ENCODE measurements at regions not wholly inside any gene's neighbourhood (a gene's known extent, or its start where the extent isn't known, plus 50 kb on each side); places are given as distances from the start of the nearest gene placed in this dataset.
"Not testable (repeated sequence)": the region's sequence is repeated elsewhere in the genome, so short reads cannot be mapped to it uniquely, and the experiment has no call there.

- not testable (repeated sequence) for DNase-seq
These were observed 446.6 kb upstream of the PDE3A start for GRCh38 chr12:19921716-19922115.

- no peak for DNase-seq
These were observed 445.6 kb upstream of the PDE3A start for GRCh38 chr12:19922717-19923116.

DNA sequence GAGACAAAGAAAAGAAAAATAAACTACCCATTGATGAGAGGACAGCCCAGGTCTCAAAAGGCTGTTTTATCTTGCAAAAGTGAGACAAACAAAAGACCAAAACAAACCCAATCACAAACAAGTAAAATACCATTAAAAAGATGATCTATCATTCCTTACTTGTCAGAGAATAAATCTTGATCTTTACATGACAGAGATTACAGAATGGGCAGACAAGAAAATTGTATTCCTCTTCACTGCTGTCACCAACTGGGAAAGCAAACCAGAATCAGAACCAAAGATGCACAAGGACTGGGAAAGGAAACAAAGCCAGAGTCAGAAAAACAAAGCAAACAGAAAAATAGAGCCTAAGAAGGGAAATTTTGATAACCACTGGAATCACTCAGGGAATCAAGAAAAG is 444.0 kb upstream of the PDE3A start:
- no peak for DNase-seq

DNA sequence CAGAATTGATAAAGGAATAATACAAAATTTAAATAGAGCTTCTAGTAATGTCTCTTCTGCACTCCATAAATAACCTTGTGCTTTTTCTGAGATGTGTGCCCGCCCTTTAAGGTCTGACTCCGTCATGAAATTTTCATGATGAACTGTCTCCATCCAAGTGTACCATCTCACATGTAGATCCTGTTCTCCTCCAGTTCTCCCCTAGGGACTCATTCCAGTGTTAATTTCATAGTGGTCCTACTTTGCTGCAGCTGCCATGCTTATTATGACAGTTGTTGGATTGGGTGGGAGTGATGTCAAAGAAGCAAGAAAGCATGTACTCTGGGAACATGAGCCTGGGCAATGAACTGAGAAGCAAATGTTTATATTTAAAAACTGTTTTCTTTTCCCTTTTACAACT is 442.5 kb upstream of the PDE3A start:
- no peak for DNase-seq

GRCh38 chr12:19926266-19926665 is 442.1 kb upstream of the PDE3A start:
- DNase-seq, result no peak

DNA sequence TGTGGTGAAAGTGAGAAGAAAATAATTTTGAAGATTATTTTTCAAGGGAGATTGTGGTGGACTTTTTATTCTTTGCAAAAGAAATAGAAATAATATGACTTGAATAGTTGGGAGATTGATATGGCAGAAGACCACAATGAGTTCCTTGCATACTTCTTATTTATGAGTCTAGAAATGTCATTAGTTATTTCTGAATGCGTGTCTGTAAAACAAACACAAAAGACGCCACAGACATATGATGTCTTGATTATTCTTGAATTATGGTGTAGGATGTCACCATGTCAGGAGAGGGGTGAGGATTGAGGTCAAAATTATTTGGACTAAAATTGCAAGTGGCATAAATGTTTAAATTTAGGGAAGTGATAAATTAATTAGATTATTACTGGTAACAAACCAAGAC is 440.7 kb upstream of the PDE3A start:
- DNase-seq, result no peak

- DNase-seq, result no peak
These were observed 435.9 kb upstream of the PDE3A start for GRCh38 chr12:19932413-19932812.

- DNase-seq, result no peak
These were observed 434.4 kb upstream of the PDE3A start for GRCh38 chr12:19933924-19934323.

DNA sequence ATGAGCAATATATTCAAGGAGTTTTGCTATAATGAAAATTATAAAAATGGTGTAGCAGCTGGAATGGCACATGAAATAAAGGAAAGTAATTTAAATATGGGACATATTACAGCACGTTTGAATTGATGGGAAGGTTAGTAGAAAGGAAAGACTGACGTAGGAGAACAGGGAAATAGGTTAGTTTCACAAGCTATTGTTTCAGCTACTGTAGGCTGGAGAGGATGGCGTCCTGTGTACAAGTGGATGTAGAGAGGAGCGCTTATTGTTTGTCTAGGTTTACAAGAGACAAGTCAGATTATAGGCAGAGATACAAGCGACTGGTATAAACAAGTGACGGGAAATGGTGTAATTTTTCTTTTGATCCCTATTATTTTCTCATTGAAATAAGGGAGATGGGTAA is 431.2 kb upstream of the PDE3A start:
- DNase-seq, result no peak

- DNase-seq, result no peak
These were observed 430.3 kb upstream of the PDE3A start for GRCh38 chr12:19938031-19938430.

GRCh38 chr12:19938491-19938890 is 429.8 kb upstream of the PDE3A start:
- no peak for DNase-seq

DNA sequence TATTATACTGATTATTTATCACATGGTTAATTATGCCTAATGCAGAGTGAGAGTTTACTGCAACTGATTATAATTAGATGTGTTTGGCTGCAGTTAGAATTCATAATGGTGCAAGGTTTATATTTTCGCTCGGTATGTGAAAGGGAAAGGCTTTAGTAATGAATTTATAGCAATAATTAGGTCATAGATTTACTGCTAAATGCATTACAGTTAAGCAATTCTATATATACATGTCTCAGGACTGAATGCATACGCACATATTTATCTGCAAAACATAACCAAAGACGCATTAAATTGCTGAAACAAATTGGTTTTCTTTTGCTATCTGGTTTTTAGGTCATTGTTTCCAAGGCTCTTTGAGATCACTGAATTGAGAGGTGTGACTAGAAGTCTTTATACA is 428.1 kb upstream of the PDE3A start:
- DNase-seq, result no peak

- DNase-seq, result no peak
These were observed 427.2 kb upstream of the PDE3A start for GRCh38 chr12:19941096-19941495.

DNA sequence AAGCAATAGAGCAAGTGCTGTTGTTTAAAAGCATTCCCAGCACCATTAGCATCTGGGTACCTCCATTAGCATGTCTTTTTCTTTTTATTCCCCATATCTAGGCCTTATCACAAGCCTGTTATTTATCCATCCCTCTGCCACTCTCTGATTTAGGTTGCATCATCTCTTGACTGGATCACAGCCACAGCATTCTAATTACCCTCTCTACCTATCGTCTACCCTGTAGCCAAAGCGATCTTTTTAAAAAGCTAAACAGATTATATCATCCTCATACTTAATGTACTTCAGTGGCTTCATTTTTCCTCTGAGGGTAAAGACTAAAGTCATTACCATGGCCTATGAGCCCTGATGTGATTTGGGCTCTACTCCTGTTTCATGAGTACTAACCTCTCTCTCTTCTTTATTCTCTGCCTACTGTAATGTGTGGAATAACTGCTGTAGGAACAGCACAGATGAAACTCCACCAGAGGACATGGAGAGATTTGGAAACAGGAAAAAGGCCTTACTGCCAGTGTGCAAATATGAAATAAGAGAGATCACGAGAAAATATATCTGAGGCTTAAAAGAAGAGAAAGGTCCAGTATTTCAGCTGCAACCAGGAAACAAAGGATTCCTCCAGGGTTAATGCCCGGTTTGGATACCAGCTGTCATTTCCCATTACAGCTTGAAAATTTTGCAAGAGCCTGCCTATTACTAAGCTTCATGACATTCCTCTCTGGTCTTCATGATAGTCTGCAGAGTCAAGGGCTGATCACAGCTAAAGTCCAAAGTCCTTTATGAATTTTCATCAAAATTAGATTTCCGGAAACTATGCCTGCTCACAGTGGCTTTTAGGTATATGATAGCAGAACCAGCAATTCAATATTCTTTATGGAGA is 422.5 kb upstream of the PDE3A start:
- DNase-seq, result no peak

- no peak for DNase-seq
These were observed 421.8 kb upstream of the PDE3A start for GRCh38 chr12:19946550-19946949.

GRCh38 chr12:19947344-19947743 is 421.0 kb upstream of the PDE3A start:
- no peak for DNase-seq

GRCh38 chr12:19951664-19952063 is 416.7 kb upstream of the PDE3A start:
- no peak for DNase-seq

GRCh38 chr12:19953734-19954133 is 414.6 kb upstream of the PDE3A start:
- DNase-seq, result no peak

DNA sequence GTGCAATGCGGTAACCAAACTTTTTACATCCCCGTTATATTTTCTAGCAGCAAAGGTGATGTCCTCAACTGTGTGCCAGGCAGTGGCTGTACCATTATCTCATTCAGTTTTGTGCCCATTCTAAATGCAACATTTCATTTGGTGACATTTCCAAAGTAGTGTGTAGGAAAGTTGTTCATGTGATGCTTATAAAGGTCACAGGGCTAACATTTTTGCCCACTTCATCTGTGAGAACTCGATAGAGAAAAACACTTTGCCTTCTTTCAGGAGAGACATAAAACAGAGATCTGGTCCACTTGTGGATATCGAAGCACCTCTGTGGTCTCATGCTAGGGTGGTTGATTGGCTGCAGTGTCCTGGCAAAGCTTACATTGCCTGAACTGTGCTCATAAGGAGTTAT is 414.2 kb upstream of the PDE3A start:
- DNase-seq, result no peak

- DNase-seq, result no peak
These were observed 410.8 kb upstream of the PDE3A start for GRCh38 chr12:19957308-19958125.

GRCh38 chr12:19958389-19958788 is 409.9 kb upstream of the PDE3A start:
- DNase-seq, result no peak

DNA sequence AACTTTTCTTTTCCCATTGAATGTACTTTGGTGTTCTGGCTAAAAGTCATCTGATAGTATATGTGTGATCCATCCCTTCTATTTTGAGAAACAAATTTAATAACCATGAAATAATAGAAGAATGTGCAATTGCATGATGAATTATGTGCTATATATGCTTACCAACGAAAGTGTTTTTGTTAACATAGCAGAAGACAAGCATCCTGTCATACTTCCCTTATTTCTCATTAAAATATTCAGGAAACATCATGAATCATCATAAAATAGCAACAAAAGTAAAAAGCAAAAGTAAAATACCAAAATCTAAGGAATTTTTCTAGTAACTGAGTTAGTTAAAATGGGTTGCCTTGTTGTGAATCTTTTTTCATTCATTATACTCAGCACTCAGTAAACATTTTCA is 409.0 kb upstream of the PDE3A start:
- DNase-seq, result no peak

DNA sequence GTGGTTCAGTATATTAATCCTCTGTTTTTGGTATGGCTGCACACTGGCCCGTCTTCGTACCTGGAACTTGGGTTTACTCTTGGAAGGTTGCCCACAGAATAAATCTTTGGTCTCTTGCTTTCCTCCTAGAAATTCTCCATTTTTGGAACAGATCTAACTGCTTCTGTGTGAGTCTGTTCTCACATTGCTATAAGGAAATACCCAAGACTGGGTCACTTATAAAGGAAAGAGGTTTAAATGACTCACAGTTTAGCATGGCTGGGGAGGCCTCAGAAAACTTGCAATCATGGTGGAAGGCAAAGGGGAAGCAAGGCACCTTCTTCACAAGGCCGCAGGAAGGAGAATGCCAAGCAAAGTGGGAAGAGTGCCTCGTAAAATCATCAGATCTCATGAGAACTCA is 407.8 kb upstream of the PDE3A start:
- no peak for DNase-seq

DNA sequence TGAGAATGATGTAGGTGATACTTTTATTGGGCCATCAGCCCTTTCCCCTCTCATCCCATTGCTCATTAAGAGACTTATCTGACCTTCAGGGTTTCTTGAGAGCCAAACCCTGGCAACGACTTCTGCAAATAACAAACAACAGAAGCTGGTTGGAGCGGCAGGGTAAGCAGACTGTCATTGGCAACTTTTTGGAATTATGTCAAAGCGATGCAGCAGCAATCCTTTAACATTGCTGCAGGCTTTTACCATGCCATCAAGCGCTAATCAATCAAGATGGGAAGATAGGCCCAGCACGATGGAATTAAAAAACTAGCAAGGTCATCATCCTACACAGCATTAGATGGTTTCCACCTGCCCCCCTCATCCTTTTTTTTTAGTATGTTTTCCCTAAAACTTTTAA is 406.1 kb upstream of the PDE3A start:
- no peak for DNase-seq

Measured in stimulated activated CD4-positive, alpha-beta T cell treated with anti-CD3 and anti-CD28 coated beads, Interleukin-1b, Interleukin-23, amount 100 ng/mL, for 48 hours (primary cell).